ENCODE measurements at regions not wholly inside any gene's neighbourhood (a gene's known extent, or its start where the extent isn't known, plus 50 kb on each side); places are given as distances from the start of the nearest gene placed in this dataset.

DNA sequence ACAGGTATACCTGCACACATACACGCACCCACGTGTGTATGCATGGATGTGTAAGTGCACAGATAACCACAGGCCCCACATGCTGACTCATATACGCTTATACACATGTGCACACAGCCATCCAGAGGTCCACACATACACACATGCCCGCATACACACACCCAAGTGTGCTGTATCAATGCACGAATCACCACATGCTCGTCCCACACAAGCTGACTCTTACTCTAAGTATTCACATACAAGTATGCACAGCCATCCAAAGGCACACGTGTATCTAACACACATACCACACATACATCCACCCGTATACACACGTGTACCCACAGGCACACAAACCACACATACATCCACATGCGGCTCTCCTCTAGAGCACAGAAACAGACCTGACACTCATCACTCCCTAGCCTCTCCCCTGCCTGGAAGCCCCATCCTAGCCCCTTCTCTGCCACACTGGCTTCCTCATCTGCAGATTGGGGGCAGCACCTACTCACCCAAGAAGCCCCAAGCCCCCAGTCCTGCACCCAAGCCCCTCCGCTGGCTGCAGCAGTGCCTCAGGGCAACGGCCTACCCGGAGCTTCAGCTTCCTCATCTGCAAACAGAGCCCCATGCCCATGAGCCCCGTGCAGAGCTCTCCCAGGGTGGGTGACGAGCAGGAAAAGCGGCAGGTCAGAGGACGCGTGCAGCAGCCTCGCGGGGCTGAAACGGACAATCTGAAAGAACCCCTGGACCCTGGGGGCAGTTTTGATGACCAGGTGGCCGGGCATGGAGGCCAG lies 105.4 kb downstream of the NCOR2 start:
- TF ChIP-seq, protein P1, sequence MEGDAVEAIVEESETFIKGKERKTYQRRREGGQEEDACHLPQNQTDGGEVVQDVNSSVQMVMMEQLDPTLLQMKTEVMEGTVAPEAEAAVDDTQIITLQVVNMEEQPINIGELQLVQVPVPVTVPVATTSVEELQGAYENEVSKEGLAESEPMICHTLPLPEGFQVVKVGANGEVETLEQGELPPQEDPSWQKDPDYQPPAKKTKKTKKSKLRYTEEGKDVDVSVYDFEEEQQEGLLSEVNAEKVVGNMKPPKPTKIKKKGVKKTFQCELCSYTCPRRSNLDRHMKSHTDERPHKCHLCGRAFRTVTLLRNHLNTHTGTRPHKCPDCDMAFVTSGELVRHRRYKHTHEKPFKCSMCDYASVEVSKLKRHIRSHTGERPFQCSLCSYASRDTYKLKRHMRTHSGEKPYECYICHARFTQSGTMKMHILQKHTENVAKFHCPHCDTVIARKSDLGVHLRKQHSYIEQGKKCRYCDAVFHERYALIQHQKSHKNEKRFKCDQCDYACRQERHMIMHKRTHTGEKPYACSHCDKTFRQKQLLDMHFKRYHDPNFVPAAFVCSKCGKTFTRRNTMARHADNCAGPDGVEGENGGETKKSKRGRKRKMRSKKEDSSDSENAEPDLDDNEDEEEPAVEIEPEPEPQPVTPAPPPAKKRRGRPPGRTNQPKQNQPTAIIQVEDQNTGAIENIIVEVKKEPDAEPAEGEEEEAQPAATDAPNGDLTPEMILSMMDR (conservative IDR thresholded peaks at IDR 0.05; ENCODE audit: low read length) = no peak
- no peak for TF ChIP-seq EZH2phosphoT487 (IDR thresholded peaks at IDR 0.05; ENCODE audit: borderline replicate concordance, low read depth, low read length)

Measured in OCI-LY7 (cell line).